Left renal pelvis (tissue), 4 donors: ENCODE measurements at regions not wholly inside any gene's neighbourhood (a gene's known extent, or its start where the extent isn't known, plus 50 kb on each side); places are given as distances from the start of the nearest gene placed in this dataset.

Experiments
- DNase-seq, 4 donors: peaks; one replicate each; pipeline ENCODE4 v3.0.0-alpha.2; 2013; ENCODE audit warnings: low read depth in 4 of 4, low spot score in 3 of 4

DNA sequence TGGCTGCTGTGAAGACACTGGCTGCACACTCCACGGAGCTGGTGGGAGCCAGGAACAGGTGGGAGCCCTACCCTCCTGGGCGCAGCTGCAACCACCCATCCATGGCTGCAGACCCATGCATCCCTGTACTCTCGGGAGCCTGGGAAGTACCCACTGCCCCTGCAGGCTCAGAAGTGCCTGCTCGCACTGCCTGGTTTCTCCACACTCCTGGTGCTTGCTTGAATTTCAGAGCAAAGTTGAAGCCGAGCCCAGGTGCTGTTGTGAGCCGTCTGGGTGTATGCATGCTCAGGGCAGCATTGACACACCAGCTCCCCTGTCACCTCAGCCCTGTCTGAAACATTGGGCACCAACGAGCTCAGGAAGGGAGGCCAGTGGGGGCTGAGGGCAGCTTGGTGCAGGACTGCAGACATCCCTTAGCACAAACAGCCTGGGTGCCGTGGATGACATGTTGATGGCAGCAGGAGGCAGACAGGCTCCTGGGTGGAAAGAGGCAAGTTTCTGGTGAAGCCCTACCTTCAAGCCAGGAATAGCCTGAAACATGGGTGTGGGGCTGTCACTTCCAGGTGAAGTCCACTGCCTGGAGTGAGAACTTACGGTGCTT lies 585.9 kb downstream of the PCDH18 start:
- no peak for DNase-seq

DNA sequence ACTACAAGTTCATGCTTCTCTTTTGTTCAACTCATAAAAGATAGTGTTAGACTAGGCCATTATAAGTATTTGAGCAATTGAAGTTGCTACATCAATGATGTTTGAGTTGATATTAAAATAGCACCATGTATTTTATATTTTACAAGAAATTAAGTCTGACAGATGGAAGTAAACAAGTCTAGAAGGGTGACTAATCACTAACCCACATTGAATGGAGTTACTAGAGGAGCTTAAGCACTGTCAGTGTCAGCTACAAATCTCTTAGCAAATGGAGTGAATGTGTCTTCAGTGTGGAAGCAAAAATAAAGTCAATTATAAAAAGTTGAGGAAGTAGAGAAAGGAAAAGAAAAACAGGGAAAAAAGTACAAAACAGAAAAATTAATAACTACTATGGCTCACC lies 592.5 kb downstream of the PCDH18 start:
- DNase-seq: no peak

DNA sequence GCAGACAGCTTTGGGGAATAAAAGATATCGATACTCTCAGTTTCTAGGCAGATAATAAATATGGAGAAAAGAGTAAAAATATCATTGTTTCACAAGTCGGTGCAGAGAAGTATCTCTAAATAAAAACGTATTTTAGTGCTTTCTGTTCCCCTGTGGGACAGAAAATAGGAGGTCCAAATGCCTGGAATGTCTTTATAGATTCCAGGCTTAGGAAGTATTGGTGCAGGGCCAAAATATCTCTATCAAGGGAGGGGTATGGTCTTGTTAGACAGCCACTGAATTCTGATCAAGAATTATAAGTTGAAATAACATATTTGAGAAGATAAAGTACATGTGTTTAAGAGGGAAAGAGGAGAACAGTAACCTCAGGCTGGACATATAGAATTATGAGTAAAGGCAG lies 596.4 kb downstream of the PCDH18 start:
- no peak for DNase-seq

DNA sequence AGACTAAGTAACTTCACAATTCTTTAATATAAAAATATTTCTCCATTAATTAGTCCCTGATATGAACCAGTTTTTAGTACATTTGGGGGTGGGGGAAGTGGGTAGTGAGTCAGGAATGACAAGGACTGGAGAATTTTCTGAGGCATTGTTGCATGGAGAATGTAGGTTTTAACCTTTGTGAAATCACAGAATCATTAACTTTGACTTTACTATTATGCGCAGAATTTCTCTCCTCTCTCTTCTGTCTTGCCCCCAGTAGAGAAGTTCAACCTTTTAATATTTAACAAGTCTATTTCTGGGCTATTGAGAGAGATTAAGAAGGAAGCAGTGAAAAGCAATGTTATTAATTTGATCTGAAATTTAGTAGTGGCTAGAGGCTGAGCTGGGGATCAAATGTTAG lies 597.0 kb downstream of the PCDH18 start:
- DNase-seq: no peak

DNA sequence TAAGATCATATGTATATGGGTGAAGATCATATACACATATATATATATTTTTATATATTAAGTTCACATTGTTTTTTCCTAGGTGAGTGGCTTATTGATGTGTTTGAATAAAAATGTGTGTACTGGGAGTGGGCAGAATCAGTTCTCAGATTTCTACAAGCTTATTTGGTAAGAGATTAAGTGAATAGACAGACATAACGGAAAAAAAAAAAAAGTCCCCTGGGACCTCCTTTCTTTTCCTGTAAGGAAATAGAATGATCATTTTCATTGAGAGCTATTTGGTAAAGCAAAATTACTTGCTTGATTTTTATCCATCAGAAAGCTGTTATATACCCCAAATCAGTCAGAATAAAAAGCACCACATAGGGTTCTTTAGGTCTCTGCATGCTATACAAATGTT lies 597.7 kb downstream of the PCDH18 start:
- DNase-seq: no peak

DNA sequence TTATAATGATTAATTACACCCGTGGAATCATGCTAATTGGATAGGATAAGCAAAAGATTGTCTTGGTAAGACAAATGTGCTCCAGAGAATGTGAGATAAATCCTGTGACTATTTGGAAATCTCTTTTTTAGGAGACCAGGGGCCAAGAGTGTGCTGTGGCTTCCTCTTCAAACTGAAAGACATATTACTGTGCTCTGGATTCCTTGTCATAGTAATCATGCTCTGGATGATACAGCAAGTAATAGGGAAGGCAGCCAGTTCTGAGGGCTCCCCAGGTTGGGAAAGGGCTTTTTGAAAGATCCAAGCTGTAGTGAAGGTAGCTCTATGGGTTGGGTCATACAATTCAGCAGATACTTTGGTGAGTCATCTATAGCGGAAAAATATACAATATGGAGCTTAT lies 600.5 kb downstream of the PCDH18 start:
- DNase-seq: no peak

DNA sequence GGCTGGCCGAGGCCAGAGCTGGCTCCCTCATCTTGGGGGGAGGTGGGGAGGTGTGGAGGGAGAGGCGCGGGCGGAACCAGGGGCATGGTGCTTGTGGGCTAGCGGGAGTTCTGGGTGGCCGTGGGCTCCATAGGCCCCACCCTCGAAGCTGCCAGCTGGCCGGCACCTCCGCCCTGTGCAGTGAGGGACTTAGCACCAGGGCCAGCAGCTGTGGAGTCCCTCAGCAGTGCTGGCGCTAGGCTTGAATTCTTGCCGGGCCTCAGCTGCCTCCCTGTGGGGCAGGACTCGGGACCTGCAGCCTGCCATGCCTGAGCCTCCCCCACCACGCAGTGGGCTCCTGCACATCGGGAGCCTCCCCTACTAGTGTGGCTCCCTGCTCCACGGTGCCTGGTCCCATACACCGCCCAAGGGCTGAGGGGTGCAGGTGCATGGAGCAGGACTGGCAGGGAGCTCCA lies 603.3 kb downstream of the PCDH18 start:
- no peak for DNase-seq

DNA sequence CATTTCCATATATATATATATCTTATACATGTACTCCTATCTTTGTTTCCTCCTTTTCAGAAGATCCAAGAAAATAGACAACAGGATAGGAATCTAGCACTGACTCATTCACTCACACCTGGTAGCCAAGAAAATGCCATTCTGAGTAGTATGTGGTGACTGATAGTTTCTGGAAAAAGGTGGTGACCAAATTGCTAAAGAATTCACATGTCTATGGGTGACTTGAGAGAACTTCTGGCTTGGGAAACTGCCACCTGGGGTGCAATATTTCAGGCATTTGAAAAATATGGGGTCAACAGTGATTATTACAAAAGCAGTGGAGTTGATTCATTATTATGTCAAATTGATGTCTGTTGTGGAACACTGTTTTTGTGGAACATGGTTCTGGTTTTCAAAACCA lies 605.1 kb downstream of the PCDH18 start:
- DNase-seq: no peak

DNA sequence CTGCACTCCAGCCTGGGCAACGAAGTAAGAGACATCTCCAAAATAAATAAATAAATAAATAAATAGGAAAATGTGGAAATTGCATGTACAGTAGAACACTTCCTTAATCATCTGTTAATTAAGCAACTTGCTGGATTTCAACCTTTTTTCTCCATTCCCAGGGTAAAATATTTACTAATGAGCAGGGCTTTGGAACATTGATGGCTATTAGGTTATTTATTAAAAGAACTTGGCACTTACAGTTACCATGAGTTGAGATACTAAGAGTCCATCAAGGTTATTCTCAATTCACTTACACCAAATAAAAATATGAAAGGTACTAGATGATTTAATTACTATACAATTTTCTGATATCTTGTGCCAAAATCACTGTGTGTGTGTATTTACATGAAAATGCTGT lies 607.1 kb downstream of the PCDH18 start:
- no peak for DNase-seq

DNA sequence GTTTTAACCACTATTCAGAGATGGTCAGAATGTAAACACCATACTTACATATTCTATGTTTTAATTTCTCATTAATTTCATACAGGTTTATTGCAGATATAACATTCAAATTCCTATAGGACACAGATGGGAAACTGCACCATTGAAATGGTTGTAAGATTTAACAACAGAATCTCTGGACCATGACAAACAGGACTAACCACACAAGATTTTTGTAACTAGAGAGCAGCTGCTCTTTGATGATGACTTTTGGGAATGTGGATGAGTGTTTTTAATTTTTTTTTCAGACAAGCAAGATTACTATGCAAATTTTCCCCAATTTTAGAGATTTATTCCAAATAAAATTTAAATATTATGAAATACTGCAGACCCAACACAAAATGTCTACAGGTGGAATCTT lies 610.2 kb downstream of the PCDH18 start:
- no peak for DNase-seq

DNA sequence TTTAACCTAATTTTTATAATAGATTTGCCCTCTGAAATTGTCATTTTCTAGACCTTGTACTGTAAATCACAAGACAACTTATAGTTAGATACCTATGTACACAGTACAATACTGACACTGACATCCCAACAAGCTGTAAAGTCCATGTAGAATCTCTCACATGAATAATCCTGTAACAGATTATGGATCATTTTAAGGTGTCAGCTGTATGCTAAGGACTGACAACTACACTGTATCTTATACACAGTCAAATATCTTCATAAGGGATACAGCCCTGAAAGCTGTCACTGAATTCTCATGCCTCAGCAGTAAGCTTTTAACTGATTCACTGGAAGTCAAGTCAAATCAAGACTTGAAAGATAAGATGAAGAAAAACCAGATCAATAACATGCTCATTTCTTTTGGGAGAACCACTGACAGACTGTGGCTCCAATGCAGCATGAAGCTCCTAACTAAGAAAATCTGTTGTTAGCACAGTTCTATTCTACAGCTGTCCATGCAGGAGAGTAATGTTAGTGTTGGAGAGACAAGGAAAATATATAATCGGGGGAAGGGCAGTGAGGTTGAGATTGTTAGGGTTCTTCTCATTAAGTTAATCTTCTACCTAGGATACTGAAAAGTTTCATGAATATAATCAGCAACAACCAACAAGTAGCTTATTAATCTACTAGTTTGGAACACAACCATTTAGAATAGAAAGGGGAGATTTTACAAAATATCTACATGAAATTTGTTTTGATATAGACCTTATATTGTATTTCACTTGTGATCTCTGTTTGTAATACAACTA lies 612.0 kb downstream of the PCDH18 start:
- DNase-seq: no peak

DNA sequence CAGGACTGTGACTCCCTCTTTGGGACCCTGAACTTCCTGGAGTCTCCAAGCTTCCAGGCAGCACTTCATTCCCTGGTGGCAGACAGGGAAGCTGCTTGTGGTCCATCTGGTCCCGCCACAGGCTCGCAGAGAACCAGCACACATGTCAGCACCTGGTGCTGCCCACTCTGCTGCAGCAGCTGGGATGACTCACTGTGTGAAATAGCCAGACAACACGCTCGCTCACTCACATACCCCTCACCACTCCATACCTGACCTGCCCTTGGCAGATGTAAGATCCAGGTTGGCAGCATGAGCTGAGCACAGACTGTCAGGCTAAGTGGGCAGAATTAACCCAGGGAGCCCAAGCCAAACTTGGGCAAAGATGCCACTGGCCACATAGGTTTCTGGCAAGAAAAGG lies 613.5 kb downstream of the PCDH18 start:
- no peak for DNase-seq

DNA sequence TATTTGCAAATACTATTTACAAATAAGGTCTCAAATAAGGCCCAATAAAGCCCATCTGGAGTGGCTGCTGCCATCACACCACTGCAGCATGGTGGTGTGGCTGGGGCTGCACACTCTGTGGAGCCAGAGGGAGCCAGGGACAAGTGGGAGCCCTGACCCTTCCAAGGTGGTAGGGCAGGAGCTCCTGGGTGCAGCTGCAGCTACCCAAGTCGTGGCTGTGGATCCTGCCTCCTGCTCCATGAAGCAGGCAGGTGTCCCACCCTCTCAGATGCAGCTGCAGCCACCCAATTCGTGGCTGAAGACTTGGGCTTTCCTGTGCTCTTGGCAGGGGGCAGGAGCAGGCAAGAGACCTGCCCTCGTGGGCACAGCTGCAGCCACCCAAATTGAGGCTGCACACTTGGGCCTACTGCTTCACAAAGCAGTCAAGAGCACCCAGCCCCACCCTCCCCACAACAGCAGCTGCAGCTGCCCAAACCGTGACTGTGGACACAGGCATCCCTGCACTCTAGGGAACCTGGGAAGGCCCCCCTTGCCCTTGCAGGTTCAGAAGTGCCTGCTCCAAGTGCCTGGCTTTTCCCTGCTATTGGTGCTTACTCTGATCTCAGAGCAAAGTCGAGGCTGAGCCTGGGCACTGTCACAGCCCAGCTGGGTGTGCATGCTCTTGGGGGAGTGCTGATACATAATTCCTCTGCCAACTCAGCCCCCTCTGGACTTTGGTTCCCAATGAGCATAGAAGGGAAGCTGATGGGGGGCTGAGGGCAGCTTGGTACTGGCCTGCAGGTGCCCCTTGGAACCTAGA lies 614.8 kb downstream of the PCDH18 start:
- no peak for DNase-seq

DNA sequence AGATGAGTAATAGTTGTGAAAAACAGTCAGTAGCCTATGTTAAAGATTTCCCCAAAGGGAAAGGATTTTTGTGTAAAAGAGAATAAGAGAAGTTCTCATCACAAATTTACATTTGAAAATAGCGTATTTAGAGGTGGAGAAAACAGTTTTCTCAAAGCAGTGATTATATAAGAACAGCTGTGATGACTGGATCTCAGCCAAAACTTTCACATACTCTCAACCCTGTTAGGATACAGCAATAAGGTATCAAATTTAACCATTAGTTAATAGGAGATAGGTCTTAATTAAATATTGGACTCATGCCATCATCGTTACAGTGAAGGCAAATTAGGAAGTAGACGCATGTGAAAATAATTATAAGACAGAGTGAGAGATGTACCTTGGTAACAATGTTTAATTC lies 622.7 kb downstream of the PCDH18 start:
- DNase-seq: no peak

DNA sequence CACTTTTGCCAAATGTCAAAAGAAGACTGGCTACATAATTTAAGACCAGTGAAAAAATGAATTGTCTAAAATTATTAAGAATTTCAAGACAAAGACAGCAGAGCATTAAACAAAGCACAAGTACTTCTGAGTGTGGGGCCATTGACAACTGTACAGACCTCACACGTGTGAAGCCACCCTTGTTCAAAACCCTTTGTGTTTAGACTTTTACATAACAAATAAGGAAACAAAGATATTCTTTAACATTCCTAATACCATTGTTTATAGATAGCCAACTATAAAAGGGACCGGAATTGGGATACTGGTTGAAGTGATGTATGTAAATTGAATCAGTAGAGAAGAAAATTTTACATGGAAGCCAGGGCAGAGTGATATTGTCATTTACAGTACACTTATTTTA lies 624.2 kb downstream of the PCDH18 start:
- DNase-seq: no peak

DNA sequence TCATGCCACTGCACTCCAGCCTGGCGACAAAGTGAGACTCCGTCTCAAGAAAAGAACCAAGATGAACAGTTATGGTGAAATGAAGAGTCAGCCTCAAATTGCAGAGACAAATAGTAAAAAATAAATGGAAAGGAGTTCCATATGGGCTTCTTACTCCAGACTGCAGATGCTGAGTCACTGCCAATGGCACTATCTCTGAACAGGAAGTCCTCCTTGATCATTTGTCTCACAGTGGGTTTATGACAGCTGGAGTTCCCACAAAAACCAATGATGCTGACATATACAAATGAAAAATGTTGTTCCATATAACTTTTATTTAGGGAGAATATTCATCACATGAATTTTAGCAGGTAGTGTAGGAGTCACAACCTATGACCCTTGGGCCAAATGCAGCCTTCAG lies 631.6 kb downstream of the PCDH18 start:
- DNase-seq: no peak

DNA sequence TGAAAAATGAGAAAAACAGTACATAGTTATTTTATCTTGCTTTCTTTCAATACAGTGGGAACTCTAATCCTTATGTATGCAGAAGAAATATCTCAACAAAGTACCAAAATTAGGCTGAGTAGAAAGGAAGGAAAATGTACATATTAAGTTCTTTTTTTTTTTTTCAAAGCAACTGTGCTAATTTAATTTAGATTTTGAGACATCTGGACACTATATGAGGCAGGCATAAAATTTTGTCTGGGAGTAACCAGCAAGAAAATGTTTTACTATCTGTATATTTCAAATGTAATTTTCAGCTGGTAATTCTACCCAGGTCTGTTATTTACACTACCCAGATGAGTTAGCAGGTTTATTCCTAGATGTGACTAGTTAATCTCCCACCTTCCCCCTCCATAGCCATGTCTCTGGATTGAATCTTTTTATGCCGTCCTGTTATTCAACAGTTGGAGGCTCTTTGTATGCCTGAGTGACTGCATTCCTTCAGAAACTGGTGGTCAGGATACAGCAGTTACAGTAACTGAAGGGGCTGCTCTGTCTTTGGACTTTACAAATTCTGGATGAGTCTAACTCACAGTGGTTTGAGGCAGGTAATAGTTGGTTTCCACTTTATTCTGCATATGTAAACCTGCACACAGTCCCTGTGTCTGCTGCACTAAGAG lies 633.6 kb downstream of the PCDH18 start:
- no peak for DNase-seq

DNA sequence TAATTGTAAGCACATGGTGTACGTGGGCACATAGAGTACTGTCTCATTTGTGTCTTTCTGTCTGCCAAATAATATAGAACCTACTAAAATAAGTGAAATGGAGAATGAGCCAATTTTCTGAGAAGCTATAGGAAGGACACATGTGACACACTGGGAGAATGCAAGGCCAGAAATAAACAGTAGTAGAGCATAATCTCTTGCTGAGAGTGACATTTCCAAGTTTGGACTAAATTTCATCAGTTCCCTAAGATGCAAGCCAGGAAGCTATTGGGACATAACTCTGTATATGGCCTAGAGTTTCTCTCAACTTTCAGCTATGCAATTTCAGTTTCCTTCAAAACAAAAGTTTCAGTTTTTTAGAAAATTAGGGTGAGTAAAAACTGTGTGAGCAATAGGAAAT lies 638.7 kb downstream of the PCDH18 start:
- no peak for DNase-seq

DNA sequence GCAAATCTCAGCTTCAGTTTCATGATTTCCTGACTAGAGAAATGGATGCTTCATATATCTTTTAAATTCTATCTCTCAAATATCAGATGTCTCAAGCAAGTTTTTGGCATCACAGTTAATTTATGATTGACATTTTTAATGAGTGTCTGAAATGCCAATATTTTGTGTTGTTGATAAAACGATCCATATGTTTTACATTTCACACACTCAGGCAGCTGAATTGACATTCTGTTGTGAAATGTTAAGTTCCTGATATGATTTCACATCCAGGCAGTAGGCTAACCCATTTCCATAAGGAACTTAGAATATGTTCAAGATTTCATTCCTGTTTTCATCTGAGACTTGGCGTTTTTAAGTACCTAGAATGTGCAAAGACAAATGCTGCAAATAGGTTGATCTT lies 650.6 kb downstream of the PCDH18 start:
- DNase-seq: no peak

DNA sequence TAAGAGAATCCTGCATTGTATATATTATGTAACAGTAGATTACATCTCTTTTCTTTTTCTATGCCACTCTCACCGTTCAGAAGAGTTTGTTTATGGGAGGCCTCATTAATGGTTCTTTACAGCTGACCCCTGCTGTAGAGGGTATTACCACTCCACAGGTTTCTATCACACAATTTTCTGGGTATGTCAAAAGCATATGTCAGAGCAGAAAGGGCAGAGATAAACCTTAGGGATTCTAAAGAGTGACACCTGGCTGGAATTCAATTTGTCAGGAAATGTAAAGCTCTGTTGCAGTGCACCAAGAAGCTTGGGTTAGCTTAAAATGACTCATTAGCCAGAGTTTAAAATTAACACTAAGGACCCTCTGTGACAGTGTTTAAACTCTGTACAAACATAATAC lies 658.7 kb downstream of the PCDH18 start:
- DNase-seq: no peak

DNA sequence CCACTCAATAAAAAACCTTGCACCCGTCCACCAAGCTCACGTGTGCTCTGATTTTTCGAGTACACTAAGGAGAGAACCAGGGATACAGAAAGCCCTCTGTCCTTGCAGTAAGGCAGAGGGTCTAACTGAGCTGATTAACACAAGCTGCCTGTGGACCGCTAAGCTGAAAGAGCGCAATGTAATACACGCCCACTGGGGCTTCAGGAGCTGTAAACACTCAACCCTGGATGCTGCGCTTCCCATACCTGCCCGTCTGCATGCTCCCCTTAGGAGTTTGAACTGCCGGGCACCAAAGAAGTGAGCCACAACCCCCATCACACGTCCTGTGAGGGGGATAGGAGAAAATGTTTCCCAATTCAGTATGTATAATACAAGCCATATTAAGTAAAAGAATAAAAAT lies 664.8 kb downstream of the PCDH18 start:
- DNase-seq: no peak
